Ovary (tissue), 3 donors: ENCODE measurements at regions not wholly inside any gene's neighbourhood (a gene's known extent, or its start where the extent isn't known, plus 50 kb on each side); places are given as distances from the start of the nearest gene placed in this dataset.

Experiments
- CTCF ChIP-seq, 3 donors: fragments of 450-650 bp in 2 of 3; fragments of 200-600 bp in 1 of 3; IDR thresholded peaks; one replicate each; pipeline versions ENCODE4 v1.5.1 to v1.8.0; 2016 to 2022; ENCODE audit warnings: antibody characterized with exemption in 3 of 3, mild to moderate bottlenecking in 1 of 3
- POLR2A ChIP-seq: fragments of 450-650 bp; IDR thresholded peaks from one replicate; pipeline ENCODE4 v1.6.1; 2017; ENCODE audit warnings: antibody characterized with exemption, mild to moderate bottlenecking, moderate library complexity
- donor health status: DM: no; HTN: no; CAD: no.

- TF ChIP-seq CTCF (IDR thresholded peaks at IDR 0.05): no peak
- TF ChIP-seq POLR2A: no peak
These were observed 510.1 kb upstream of the SLC39A10 start for GRCh38 chr2:195146761-195147541.
